CD4-positive, alpha-beta T cell (primary cell): ENCODE measurements at regions not wholly inside any gene's neighbourhood (a gene's known extent, or its start where the extent isn't known, plus 50 kb on each side); places are given as distances from the start of the nearest gene placed in this dataset.

Experiments
- ATAC-seq: fragments of 200-7000 bp; cut with Tn5 transposase; one replicate; pipeline ENCODE4 v1.10.0; 2022; ENCODE audit warnings: mild to moderate bottlenecking; ENCODE audit not compliant: poor library complexity
- CTCF ChIA-PET: fragments of 350-600 bp; sonication (Branson Sonifier 250); formaldehyde crosslinking; loops from one replicate; lab custom pipeline; 2021; ENCODE audit warnings: antibody characterized with exemption, inconsistent platforms; lab: Charles Lee
- POLR2A ChIA-PET: fragments of 350-600 bp; sonication (Branson Sonifier 250); formaldehyde crosslinking; loops from one replicate; lab custom pipeline; 2021; ENCODE audit warnings: antibody characterized with exemption, inconsistent platforms; lab: Charles Lee
- DNase-seq, 14 experiments: peaks; one replicate each; pipeline ENCODE4 v3.0.0-alpha.2; 2013 to 2020; ENCODE audit warnings: mixed read lengths in 2 of 14
- H3K27ac ChIP-seq, 2 donors: one replicate each; pipeline versions ENCODE4 v1.5.1 to v1.7.0; 2013; ENCODE audit warnings: low read length in 2 of 2, low read depth in 1 of 2, mild to moderate bottlenecking in 1 of 2
- H3K27me3 ChIP-seq, 2 experiments: 1 replicate in 1 of 2; 2 replicates in 1 of 2; pipeline versions ENCODE4 v1.6.1 to v1.7.0; 2013; ENCODE audit warnings: low read length in 2 of 2, control low read depth in 1 of 2, mild to moderate bottlenecking in 1 of 2, moderate library complexity in 1 of 2; ENCODE audit not compliant: insufficient read depth in 2 of 2, control insufficient read depth in 1 of 2
- H3K36me3 ChIP-seq: one replicate; pipeline ENCODE4 v1.6.1; 2013; ENCODE audit warnings: low read length, control low read depth; ENCODE audit not compliant: insufficient read depth
- H3K4me1 ChIP-seq: one replicate; pipeline ENCODE4 v1.6.1; 2013; ENCODE audit warnings: low read length, control low read depth; ENCODE audit not compliant: insufficient read depth
- H3K4me3 ChIP-seq: one replicate; pipeline ENCODE4 v1.5.1; 2013; ENCODE audit warnings: mild to moderate bottlenecking, low read length, moderate library complexity
- H3K9me3 ChIP-seq, 2 experiments: 1 replicate in 1 of 2; 2 replicates in 1 of 2; pipeline versions ENCODE4 v1.6.1 to v1.7.0; 2013; ENCODE audit warnings: low read length in 2 of 2, mild to moderate bottlenecking in 2 of 2, control low read depth in 1 of 2, moderate library complexity in 1 of 2; ENCODE audit not compliant: control insufficient read depth in 1 of 2, insufficient read depth in 1 of 2
- H3K27ac Mint-ChIP-seq: one replicate; pipeline ENCODE4 v1.8.0; 2020; ENCODE audit warnings: mixed read lengths
- H3K27me3 Mint-ChIP-seq: one replicate; pipeline ENCODE4 v1.8.0; 2021; ENCODE audit warnings: mixed read lengths
- H3K36me3 Mint-ChIP-seq: one replicate; pipeline ENCODE4 v1.8.0; 2021; ENCODE audit warnings: low read depth, mixed read lengths
- H3K4me1 Mint-ChIP-seq: one replicate; pipeline ENCODE4 v1.8.0; 2021; ENCODE audit warnings: low read depth, mixed read lengths
- H3K4me3 Mint-ChIP-seq: one replicate; pipeline ENCODE4 v1.8.0; 2020; ENCODE audit warnings: mild to moderate bottlenecking, mixed read lengths
- H3K9me3 Mint-ChIP-seq: one replicate; pipeline ENCODE4 v1.8.0; 2020; ENCODE audit warnings: mixed read lengths
- CTCF ChIP-seq: fragments of 200-600 bp; IDR thresholded peaks from one replicate; pipeline ENCODE4 v1.8.0; 2022; ENCODE audit warnings: antibody characterized with exemption, mild to moderate bottlenecking
- intact Hi-C, 2 experiments: fragments of 100-400 bp; cut with DNase I in 1 of 2; cut with micrococcal nuclease in 1 of 2; formaldehyde crosslinking; loops; one replicate each; pipeline versions ENCODE4 v1.15.1 to v1.9.0; 2023 to 2025; cut with DNase I, micrococcal nuclease

GRCh38 chr10:21057436-21057835 is 160.3 kb upstream of the NEBL start:
- Histone ChIP-seq H3K4me3 (no peak overlapping the region), H3K36me3 (no peaks in the 10 kb centered on the region), H3K27me3 (no peaks in the 10 kb centered on the region), H3K4me1 (no peaks in the 10 kb centered on the region), H3K9me3 (peaks cover 0 to 9% of the 10 kb centered on the region in 2 experiments), H3K27ac (no peak overlapping the region)
- Mint-ChIP-seq H3K9me3 (peaks cover 3% of the 10 kb centered on the region), H3K4me1 (peaks cover 6% of the 10 kb centered on the region), H3K27me3 (peaks cover 4% of the 10 kb centered on the region), H3K36me3 (no peaks in the 10 kb centered on the region), H3K4me3 (no peak overlapping the region), H3K27ac (no peak overlapping the region)
- CTCF ChIA-PET = no interaction called here
- intact Hi-C loops = no loop called here
- TF ChIP-seq CTCF = no peak
- no peak for ATAC-seq
- no peak for DNase-seq
- POLR2A ChIA-PET = no interaction called here

GRCh38 chr10:21056461-21056860 is 159.3 kb upstream of the NEBL start:
- CTCF ChIA-PET = no interaction called here
- H3K9me3 ChIP-seq = peaks cover 0 to 9% of the 10 kb centered on the region in 2 experiments
- Mint-ChIP-seq H3K4me3 (no peak overlapping the region), H3K36me3 (no peaks in the 10 kb centered on the region), H3K27me3 (no peaks in the 10 kb centered on the region), H3K9me3 (peaks cover 3% of the 10 kb centered on the region), H3K27ac (no peak overlapping the region), H3K4me1 (peaks cover 6% of the 10 kb centered on the region)
- no peaks in the 10 kb centered on the region for H3K4me1 ChIP-seq
- H3K4me3 ChIP-seq = no peak overlapping the region
- DNase-seq (no peak), ATAC-seq (no peak)
- H3K27ac ChIP-seq = no peak overlapping the region
- no peak for TF ChIP-seq CTCF
- intact Hi-C loops = no loop called here
- POLR2A ChIA-PET = no interaction called here
- no peaks in the 10 kb centered on the region for H3K36me3 ChIP-seq
- H3K27me3 ChIP-seq = no peaks in the 10 kb centered on the region

- H3K4me3 Mint-ChIP-seq = no peak overlapping the region
- CTCF ChIA-PET = no interaction called here
Measured at GRCh38 chr10:21055339-21056135, 158.4 kb upstream of the NEBL start.

More at GRCh38 chr10:21055339-21056135, 158.4 kb upstream of the NEBL start:
- DNase-seq = peak in 2 of 14 experiments; percentile 15 to 16
- POLR2A ChIA-PET = no interaction called here
- H3K27me3 ChIP-seq = no peaks in the 10 kb centered on the region
- no peak for TF ChIP-seq CTCF
- H3K36me3 ChIP-seq = no peaks in the 10 kb centered on the region
- H3K9me3 ChIP-seq = peaks cover 0 to 9% of the 10 kb centered on the region in 2 experiments
- peaks cover 6% of the 10 kb centered on the region for H3K9me3 Mint-ChIP-seq
- intact Hi-C loops = no loop called here
- H3K4me1 ChIP-seq = no peaks in the 10 kb centered on the region
- no peak overlapping the region for H3K27ac ChIP-seq
- no peaks in the 10 kb centered on the region for H3K27me3 Mint-ChIP-seq
- H3K4me1 Mint-ChIP-seq = peaks cover 6% of the 10 kb centered on the region
- ATAC-seq = peak; percentile 54
- peak overlapping the region; percentile 79 for H3K27ac Mint-ChIP-seq
- no peaks in the 10 kb centered on the region for H3K36me3 Mint-ChIP-seq
- H3K4me3 ChIP-seq = no peak overlapping the region
